IMR-90 (cell line): ENCODE measurements at regions not wholly inside any gene's neighbourhood (a gene's known extent, or its start where the extent isn't known, plus 50 kb on each side); places are given as distances from the start of the nearest gene placed in this dataset.

Experiments used
- CHD1 ChIP-seq: IDR thresholded peaks from 2 replicates; pipeline ENCODE4 v1.6.1; 2012; ENCODE audit warnings: low read depth, low read length, improper control_type of control experiment
- CTCF ChIP-seq: conservative IDR thresholded peaks from 2 replicates; pipeline ENCODE4 v1.5.1; 2012; ENCODE audit warnings: mild to moderate bottlenecking, low read depth, low read length, improper control_type of control experiment
- ELK1 ChIP-seq: fragments of 150-350 bp; IDR thresholded peaks from 2 replicates; pipeline ENCODE4 v1.6.1; 2016; ENCODE audit warnings: low read depth, mild to moderate bottlenecking, low read length, moderate library complexity, borderline replicate concordance
- MXI1 ChIP-seq: IDR thresholded peaks from 2 replicates; pipeline ENCODE4 v1.6.1; 2012; ENCODE audit warnings: low read depth, mild to moderate bottlenecking, low read length, moderate library complexity, borderline replicate concordance
- RAD21 ChIP-seq: IDR thresholded peaks from 2 replicates; pipeline ENCODE4 v1.6.1; 2012; ENCODE audit warnings: low read length, improper control_type of control experiment
- SMC3 ChIP-seq: fragments of 150-350 bp; IDR thresholded peaks from 2 replicates; pipeline ENCODE4 v1.6.1; 2016; ENCODE audit warnings: low read depth, mild to moderate bottlenecking, antibody characterized with exemption, low read length, moderate library complexity

GRCh38 chr3:110664148-110664547 is 407.5 kb upstream of the NECTIN3 start:
- TF ChIP-seq CTCF (no peak), RAD21 (no peak), ELK1 (no peak), SMC3 (no peak), CHD1 (no peak), MXI1 (no peak)
